ENCODE measurements at regions not wholly inside any gene's neighbourhood (a gene's known extent, or its start where the extent isn't known, plus 50 kb on each side); places are given as distances from the start of the nearest gene placed in this dataset.

DNA sequence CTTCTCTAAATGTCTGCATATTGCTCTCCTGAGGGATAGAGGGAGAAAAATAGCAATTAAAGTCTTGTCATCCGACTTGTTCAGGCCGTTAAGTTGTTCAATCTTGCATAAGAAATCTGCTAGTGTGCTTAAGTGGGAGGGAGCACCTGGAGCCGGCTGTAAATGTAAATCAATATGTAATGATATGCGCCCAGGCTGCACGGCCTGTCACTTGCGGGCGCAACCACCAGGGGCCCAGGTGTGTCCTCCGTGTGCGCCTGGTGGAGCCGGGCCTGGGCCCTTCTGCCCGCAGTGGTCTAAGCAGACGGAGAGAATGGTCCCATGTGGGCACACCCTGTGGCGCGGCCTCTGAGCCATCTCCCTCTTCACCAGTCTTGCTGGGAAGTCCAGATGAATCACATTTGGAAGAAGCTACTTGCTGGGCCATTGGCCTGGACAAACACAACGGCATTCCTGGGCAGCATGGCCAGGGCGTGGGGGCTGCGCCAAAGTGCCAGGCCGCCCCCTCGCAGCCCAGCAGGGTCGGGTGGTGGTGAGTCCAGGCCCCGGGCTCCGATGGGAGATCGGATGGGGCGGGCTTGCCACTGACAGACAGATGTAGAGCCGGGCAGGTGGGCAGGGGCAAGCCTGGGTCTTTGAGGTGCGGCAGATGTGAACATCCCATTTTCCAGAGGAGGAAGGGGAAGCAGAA lies 193.3 kb upstream of the C14orf180 start:
- no peak for DNase-seq (ENCODE audit: low spot score)

DNA sequence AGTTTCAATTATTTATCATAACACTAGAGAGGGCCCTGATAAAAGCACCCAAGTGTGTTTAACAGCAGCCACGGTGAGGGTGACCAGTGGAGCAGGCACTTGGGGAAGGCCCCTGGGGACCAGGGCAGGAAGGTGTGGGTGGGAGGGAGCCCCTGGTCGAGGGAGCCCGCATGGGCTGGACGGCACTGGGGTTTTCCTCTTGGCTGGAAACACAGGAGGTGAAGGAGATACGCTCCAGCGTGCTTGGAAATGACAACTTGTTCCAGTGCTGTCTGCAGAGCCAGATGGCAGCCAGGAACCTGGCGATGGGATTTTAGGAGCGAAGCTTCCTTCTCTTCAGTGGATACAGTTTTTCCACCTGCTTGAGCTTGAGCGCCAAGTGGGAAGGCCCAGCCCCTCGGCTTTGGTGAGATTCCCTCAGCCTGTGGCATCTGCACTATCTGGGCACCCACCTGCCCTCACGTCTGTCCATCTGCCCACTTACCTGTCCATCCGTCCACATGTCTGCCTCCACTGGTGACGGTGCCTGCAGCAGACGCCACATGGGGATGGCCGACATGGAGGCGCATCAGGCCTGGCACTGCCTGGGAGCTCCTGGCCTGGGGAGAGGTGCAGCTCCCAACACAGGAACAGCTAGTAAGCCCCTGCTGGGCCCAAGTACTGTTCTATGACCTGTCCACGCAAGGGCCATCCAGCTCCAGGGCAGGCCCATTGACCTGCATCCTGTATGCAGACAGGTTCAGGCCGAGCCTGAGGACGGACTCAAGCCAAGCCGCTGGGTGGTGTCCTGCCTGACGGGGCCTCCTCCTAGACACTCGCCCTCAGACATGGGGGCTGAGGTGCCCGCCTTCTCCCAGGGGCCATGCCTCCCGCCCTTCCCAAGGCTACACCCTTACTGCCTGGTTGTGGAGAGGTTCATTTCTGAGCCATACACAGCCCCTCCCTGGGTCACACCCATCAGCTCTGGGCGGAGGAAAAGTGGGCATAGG lies 192.2 kb upstream of the C14orf180 start:
- DNase-seq (ENCODE audit: low spot score): no peak

DNA sequence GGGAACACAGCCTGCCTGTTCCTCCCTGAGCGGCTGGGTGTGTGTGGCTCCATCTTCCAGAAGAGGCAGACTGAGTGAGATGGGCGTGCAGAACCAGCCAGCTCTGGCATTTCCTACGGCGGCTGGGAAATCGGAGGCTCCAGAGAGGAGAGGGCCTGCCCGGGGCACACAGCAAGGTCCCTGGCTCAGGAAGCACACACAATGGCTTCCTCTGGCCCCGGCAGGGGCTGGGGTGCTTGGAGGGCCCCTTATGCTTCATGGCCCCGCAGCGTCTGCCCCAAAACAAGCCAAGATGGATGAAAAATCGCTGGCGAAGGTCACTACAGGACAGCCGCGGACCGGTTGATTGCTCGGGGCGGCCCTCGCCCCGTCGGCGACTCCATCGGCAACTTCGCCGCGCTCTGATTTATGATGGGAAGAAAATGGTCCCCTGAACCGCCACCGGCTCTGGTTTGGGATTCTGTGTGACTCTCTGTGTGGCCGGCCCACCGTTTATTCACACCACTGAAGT lies 191.5 kb upstream of the C14orf180 start:
- DNase-seq (ENCODE audit: low spot score): no peak

DNA sequence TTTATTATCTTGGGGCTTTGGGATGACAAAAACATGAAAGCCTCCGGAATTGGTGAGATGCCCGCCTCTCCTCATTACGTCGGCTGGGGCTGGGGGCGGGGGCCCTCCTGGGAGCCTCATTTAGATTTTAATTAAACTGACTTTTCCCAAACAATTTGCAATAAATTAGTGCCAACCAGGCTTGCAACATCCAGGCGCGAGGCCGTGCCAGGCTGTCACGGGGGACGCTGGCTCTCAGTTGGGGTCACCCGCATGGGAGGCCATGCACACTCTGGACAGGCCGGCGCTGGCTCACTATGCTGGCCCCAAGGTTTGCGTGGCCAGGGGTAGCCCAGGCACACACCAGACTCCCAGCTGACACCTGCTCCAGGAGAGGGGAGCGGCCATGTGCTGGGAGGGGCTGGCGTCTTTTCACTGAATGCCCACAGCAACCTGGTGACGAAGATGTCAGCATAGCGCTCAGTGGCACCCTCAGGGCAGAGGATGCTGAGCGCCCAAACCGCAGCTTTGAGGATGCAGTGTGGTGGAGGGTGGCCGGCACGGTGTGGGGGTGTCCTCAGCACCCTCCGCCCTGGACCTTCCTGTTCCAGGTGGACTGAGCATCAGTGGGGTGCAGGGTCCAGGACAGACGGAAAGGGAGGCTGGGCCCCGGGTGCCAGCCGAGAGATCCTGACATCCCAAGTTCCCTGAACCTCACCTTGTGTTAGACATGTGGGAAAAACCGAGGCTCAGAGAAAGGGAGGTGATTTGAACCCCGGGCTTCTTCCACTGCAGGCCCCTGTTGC lies 190.8 kb upstream of the C14orf180 start:
- no peak for DNase-seq (ENCODE audit: low spot score)

DNA sequence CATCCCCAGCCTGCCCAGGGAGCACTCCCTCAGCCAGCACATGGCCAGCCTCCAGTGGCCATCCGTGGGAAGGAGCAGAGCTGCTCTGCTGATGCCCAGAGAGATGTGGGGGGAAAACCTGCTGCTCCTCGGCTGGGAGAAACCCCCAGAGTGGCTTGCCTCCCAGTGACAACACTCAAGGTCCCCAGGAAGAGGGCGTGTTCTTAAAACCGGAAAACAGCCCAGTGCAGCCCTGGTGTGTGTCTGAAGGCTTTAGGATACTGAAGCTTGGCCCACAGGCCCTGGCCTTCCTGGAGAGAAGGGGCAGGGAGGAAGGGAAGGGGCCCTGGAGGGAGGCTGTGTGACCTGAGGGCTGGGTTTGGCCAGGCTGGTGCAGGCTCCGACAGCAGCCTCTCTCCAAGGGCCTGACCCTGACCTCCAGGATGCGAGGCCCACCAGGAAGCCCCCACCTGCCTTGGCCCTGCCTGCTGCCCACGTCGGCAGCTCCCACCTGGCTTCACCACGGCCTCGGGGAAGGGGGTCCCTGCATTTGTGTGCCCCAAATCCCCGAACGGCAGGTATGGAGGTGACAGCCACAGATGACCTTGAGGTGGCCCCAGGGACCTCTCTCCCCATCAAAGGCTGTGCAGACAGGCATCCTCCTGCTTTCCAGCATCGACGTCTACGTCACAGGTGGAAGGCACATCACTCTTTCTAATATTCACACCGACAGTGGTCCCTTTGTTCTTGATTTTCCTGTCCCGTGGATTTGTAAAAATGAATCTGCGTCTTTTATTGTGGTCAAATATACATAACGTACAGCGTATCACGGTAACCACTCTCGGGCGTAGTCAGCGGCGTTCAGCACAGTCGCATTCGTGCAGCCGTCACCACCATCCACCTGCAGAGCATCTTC lies 190.0 kb upstream of the C14orf180 start:
- no peak for DNase-seq (ENCODE audit: low spot score)

DNA sequence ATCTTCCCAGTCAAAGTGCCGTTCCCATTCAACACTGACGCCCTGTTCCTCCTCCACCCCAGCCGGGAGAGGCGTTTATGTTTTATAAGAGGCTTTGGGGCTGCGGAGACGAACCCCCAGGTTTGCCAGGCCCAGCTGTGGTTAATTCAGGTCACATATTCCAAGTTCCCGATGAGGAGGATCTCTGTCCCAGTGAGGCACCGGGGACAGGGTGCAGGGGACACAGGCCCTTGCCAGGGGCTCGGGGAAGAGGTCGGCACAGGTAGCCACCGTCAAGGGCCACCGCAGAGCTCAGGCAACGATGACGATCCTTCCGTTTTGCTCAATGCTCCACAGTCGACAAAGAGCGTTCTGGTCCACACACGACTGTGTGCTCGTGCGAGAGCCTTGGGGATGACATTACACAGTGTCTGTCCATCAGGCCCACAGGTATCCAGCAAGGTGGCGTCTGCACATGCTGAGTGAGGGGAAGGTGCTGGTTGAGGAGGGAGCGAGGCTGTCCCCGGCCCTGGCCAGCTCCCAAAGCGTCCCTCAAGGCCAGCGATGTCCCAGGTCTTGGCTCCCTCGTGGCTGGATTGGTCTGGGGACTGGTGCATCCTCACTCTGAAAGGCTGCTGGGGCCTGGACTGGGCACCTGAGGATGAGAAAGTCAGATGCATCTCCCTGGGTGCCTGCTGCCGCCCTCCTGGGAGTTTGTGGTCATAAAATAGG lies 189.2 kb upstream of the C14orf180 start:
- DNase-seq (ENCODE audit: low spot score): no peak

DNA sequence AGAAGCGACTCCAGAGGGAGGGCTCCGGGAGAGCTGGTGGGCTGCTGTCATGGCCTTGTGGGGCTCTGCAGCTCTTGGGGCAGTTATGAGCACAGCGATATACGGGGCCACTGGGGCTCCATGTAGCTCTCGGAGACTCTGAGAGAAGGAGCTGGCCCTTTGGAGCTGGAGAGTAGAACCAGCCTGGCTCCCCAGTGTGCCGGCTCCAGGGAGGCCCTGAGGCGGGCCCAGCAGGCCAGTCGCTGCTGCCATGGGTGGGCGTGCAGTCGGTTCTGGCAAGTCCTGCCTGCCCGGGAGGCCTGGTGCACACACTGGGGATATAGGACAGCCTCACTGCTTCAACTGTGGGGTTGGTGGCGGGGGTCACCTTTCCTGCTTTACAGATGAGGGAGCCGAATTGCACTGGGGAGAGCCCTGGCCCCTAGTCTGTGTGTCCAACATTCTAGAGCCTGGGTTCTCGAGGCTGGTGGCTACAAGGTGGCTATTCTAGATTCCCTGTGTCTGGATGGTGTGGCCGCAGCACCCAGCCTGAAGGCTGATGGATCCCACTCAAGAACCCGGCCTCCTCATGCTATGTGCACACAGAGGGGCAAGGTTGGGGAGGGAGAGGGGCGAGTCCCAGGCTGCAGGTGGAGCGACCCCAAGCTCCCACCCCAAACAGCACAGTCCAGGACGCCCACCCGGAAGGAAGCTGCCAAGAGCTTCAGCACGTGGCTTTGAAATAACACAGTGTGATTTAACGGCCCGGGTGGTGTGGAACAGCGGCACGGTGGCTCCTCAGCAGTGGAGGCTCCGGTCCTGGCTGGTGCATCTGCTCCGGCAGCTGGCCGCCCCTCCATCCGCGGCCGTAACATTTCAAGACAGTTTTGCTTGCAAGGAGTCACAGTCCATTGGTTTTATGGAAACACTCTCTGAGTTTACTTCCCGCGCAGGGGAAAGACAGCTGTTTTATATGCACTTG lies 188.3 kb upstream of the C14orf180 start:
- no peak for DNase-seq (ENCODE audit: low spot score)

DNA sequence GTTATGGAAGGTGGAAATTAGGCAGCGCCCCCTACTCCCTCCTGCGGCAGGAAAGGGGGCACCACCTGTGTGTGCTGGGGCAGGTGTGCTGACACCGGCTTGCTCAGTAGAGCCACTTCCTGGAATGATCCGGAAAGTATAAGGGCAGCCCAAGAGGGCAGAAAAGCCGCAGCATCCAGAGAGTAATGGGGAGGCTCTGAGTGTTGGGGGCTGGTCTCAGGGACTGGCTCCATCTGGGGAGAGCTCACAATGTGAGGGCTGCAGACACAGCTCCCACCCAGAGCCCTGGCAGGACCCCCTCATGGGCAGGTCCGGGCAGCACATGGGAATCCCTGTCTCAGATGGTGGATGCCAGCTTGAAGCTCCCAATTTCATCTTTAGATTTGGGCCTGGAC lies 187.6 kb upstream of the C14orf180 start:
- DNase-seq (ENCODE audit: low spot score): no peak

DNA sequence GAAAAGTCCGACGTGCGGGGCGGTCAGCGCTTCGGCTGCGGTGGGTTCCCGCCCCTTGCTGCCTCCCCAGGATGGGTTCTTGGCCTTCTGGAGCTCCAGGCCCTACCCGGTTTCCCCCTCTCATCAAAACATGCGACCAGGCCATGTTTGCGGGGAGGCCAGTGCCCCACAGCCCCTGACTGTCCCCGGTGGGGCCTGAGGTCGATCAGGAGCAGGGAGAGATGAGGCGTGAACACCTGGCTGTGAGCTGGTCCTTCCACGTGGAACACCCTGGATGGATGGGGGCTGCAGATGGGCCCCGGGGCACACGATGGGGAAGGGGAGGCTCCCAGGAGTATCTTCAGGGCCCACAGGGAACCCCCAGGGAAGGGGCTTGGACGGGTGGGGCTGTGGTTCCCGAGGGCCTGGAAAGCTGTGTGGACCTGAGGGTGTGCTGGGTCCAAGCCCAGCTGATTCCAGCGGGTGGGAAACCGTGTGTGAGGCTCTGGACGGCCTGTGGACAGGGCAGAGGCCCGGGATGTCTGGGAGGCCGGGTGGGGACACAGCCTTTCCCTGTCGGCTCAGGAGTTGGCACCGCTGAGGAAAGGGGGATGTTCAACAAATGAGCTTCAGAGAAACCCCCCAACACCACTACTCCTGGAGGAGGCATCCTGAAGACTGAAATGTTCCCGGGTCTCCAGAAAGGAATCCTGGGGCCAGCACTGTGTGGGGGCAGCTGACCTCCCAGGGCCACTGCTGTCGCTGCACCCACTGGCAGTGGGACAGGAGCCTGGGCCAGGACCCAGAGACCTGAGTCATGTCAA lies 187.0 kb upstream of the C14orf180 start:
- no peak for DNase-seq (ENCODE audit: low spot score)

DNA sequence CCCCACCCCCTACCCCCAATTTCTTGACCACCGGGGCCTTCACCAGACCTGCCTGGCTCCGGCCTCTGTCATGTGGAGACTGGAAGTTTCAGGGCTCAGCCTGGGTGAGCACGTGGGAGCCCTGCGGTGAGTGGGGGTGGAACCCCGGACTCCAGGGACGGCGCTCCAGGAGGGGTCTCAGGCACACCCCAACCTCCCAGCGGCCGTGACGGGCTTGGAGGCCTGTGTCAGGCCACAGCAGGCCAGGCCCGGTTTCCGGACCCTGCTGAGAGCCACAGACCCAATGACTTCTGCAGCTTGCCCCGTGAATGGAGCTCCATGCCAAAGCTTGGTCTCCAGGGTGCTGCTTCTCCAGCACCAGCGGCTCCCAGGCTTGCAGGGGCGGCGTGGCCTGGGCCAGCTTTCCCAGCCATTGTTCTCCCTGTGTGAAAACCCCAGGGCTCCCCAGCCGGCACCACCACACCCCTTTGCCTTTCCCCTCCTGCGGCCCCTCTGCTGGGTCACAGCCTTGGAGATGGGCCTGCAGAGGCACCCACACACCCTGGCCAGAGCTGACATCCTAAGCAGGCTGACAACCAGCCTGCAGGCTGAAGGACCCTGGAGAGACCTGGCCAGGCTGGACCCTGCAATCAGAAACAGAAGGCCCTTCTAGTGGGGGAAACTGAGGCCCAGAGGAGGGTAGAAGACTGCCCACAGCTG lies 186.2 kb upstream of the C14orf180 start:
- DNase-seq (ENCODE audit: low spot score): no peak

DNA sequence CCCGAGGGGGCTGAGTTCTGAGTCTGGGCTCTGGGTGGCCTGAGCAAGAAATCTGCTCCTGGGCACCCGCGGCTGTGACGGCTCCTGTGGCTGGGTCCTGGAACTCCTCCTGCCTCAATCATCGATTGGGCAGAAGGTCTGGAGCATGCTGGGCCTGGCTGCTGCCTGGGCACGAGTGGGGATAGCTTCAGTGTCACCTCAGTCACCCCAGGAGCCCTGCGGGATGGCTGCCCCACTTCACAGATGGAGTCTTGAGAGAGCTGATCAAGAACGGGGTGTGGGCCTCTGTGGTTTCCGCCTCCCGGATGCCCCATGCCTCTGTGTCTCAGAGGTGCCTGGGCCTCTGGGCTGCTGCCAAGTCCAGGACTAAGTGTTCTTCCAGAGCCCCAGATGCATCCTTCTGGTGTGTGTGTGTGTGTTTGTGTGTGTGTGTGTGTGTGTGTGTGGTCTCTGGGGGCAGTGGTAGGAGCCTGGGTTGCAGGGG lies 185.6 kb upstream of the C14orf180 start:
- DNase-seq (ENCODE audit: low spot score): no peak

DNA sequence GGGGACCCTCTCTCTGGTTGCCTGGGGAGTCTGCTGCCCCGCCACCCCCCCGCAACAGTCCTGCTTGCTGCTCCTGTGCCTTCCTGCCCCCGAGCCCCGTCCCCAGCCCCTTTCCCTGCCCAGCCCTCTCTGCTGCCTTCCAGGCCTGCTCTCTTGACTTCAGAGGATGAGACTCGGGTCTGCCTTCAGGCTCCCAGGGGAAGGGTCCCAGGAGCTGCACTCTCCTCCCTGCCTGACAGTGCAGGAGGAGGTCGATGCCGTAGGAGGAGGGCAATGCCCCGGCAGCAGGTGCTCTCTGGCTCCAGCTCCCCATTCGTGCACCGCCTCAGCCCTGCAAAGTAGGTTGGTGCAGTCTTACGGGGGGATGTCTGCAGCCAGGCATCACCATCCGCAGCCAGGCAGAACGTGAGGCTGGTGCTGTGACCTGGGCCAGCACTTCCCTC lies 185.1 kb upstream of the C14orf180 start:
- DNase-seq (ENCODE audit: low spot score): no peak

DNA sequence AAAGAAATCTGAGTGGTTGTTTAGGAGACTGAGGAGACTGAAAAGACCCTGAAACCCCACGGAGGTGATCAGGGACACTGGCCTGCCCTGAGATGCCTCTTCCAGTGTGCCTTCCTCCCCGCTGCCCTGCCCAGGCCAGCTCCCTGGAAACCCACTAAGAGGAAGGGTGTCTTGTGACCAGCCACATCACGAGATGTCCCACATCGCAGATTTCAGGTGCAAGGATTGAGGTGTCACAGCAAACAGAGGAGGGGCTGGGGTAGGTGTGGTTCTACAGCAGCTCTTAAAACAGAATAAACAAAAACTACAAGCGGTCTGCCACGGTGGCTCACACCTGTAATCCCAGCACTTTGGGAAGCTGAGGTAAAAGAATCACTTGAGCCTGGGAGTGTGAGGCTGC lies 184.3 kb upstream of the C14orf180 start:
- no peak for DNase-seq (ENCODE audit: low spot score)

DNA sequence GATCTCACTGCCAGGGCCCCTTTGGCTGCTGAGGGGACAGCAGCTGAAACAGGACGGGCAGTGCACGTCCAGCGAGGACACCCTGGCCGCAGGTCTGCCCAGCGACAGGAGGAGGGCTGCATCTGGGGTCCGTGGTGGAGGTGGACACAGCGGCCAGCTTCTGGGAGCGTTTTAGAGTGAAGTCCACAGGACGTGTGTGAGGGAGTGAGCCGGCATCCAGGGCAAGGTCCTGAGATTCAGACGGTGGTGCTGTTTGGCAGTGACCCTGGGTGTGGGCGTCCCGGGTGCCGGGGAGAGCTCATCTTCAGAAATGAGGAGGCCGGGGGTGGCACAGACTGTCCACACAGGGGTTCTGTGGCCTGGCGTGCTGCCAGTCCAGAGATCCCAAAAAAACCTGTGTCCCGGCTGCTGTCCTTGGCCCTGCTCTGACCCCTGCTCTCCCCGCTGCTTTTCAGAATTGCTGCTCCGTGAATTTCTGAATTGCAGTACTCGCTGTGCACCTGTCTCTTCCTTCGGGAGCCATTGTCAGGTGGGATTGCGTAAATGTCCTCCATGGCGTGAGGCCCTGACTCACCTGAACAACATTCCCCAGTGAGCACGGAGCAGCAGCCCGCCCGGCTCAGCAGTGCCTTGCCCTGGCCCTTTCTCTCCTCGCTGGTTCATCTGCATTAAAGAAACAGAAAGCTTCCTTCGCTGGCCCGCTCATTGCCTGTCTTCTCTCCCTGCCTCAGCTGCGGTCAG lies 183.5 kb upstream of the C14orf180 start:
- DNase-seq (ENCODE audit: low spot score): no peak

DNA sequence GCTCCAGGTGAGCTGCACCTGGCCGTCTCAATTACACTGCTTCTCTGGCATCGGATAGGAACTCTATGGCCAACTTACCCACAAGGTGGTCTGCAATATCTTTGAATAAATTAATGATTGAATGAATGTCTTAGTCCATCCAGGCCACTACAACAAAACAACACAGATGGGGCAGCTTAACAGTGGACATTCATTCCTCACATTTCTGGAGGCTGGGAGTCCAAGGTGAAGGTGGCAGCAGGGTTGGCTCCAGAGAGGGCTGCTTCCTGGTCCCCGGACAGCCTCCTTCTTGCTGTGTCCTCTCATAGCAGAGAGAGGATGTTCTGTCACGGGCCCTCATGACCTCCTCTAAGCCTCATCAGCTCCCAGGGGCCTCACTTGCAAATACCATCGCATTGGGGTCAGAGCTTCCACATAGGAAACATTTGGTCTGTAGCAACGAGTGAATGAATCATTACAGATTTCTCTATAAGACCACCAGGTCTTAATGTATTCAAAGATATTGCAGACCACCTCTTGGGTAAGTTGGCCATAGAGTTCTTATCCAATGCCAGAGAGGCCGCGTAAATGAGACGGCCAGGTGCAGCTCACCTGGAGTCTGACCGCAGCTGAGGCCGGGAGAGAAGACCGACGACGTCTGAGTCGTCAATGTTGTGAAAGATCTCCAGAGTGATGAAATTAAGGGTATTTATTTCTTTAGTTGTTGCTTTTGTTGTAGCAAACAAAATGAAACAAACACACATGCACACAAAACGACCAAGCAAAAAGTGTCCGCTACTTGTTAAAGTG lies 182.7 kb upstream of the C14orf180 start:
- DNase-seq (ENCODE audit: low spot score): no peak

DNA sequence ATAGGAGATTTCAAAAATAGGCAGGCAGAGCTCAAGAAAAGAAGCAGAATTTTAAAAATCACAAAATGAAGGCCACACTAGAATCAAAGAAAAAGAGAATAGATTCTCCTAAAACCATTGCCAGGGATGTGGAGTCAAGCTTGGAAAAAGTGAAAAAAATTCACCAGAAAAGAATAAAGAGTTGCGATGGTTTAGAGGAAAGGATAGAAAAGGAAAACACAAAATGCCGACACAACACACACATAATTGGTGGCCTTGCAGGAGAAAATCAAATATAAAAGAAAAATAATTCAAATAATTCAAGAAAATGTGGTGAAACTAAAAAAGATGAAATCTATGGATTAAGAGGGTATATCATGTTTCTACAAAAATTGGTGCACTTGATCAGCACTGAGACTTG lies 181.6 kb upstream of the C14orf180 start:
- DNase-seq (ENCODE audit: low spot score): no peak

All from putamen (tissue), 1 donor.